ENCODE measurements at regions not wholly inside any gene's neighbourhood (a gene's known extent, or its start where the extent isn't known, plus 50 kb on each side); places are given as distances from the start of the nearest gene placed in this dataset.
"Not testable (repeated sequence)": the region's sequence is repeated elsewhere in the genome, so short reads cannot be mapped to it uniquely, and the experiment has no call there.

- no peak for DNase-seq
Measured at GRCh38 chr3:82496890-82497560, 735.6 kb upstream of the GBE1 start.

DNA sequence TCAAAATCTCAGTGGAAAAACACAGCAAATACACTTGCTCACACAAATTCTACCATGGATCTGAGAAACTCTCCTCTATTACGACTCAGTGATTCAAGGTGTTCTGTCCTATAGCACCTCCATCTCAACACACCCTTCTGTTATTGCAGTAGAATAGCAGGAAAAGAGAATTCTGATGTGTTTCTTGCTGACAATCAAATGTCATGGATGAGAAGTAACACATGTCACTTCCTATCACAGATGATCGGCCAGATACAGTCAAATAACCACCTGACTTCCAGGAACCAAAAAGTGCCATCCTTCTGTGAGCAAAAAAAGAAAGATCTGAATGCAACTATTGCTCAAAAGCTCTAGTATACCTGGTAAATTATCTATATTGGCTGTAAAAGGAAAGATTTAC lies 734.2 kb upstream of the GBE1 start:
- DNase-seq = no peak

DNA sequence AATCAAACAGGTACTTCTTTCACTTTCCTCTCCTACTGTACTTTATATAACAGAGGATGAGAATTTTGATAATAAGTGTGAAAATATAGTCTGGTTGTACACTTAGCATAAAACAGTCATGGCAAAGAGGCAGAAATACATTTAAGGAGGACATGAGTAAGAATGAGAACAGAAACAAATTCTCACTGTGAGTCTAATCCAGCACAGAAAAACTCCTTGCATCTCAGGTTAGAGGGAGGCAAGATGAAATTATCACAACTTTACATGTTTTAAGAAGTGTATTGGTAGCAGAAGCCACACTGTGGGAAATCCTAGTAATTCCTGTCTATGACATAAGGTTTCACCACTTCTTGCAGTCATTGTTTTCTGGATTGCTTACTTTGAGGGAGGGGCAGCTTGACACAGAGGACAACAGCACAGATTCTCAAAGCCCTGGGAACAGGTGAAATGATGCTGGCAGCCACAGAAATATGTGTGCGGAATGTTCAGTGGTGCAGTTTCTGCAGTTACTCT lies 733.6 kb upstream of the GBE1 start:
- DNase-seq = no peak

GRCh38 chr3:82493858-82494257 lies 732.4 kb upstream of the GBE1 start:
- no peak for DNase-seq

GRCh38 chr3:82475306-82475705 lies 713.9 kb upstream of the GBE1 start:
- DNase-seq = no peak

- no peak for DNase-seq
Measured at GRCh38 chr3:82474711-82475110, 713.3 kb upstream of the GBE1 start.

DNA sequence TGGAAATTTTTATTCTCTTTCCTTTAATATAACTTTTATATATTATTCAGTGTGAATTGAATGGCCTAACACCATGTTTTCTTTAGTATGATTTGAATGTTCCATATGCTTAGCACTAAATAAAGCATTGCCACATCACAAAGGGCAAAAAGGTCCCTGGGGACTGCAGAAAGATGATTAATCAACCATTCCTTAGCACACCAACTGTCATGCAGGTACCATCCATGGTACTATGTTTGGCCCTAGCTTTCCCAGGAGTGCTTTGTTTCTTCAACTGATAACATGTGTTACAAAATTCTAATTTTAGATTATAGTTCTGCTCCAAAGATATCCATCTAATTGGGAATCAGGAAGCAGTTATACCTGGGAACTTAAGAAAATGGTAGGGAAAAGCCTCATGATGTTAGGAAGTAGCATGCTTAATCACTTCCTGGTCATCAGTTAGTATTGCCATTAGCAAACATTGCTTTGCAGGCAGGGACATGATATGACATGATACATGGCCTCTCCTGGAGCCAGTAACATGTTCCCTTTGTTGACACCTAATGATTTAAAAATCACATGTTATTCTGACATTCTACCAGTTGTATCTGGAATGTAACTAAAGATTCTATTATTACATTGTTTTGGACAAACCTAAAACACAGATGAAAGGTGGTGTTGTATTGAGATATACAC lies 712.6 kb upstream of the GBE1 start:
- DNase-seq = no peak

- no peak for DNase-seq
Measured at GRCh38 chr3:82467051-82467450, 705.6 kb upstream of the GBE1 start.

- no peak for DNase-seq
Measured at GRCh38 chr3:82462977-82463376, 701.5 kb upstream of the GBE1 start.

DNA sequence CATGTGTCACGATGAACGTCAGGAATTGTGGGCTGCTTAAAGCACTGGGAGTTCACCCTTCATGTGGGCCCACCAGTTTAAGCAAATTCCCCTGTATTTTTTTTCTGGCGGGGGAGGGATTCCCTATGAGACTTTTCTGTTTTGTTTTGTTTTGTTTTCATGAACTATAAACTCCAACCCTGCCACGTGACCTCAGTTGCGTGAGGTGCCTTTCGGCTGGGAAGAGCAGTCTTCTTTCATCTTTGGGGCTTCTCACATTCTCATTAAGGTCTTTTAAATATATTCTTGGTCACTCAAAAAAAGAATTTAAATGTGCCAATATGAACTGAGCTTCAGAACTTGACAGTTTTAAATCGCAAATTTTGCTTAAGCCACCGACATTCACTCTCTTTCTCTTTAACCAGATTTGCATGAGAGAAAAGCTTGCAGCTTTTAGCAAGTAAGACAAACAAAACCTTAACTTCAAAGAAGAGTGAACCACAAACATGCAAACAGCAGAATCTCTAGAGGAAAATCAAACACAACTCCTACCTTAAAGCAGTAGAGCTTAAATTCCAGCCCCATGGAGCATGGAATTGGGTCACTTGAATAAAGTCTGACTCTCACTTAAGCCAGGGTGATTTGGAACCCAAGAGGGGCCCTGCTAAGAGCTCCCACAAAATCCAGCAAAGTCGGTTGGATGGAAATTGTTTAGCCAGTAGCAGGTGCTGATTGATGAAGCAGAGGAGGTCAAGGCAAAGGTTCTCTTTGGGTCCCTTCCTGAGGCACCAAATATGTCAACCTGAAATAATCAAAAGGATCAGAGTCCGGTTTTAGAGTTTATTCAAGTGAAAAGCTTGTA lies 699.8 kb upstream of the GBE1 start:
- DNase-seq = no peak

GRCh38 chr3:82448320-82448719 lies 686.9 kb upstream of the GBE1 start:
- no peak for DNase-seq

- not testable (repeated sequence) for DNase-seq
Measured at GRCh38 chr3:82428821-82429220, 667.4 kb upstream of the GBE1 start.

- no peak for DNase-seq
Measured at GRCh38 chr3:82424031-82424339, 662.5 kb upstream of the GBE1 start.

- no peak for DNase-seq
Measured at GRCh38 chr3:82423268-82424030, 662.0 kb upstream of the GBE1 start.

- no peak for DNase-seq
Measured at GRCh38 chr3:82416830-82417229, 655.4 kb upstream of the GBE1 start.

- DNase-seq = no peak
Measured at GRCh38 chr3:82416349-82416748, 654.9 kb upstream of the GBE1 start.

DNA sequence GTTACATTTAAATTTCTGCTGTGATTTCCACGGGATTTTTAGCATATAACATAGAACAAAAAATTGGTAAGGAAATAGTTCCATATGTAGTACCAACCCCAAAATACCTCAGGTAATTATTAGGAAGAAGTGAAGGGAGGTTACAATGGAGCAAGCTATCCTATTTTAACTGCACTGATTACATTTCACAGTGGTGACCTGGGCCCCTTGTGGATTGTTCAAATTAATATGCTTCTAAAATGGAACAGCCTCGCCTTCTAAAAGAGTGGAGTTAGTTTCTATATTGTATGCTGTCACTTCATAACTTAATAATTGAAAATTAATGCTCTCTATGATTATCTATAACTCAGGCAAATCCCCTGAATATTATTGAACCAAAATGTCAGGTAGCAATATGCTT lies 651.7 kb upstream of the GBE1 start:
- no peak for DNase-seq

DNA sequence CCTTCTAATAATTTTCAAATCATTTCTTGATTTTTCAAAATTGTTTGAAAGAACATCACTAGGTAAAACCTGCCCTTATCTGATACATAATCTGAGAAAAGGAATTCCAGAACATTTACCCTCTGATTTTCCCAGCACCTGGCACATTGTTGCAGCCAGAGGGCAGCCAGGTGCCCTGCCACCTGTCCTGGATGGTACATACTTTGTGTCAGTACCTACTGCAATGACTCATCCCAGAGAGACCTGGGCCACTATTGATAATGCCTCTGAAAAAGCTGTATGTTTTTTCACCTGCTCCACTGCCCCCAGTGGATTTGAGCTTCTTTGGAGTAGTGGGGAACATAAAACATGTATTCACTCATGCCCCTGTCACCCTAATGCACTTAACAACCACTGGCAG lies 648.9 kb upstream of the GBE1 start:
- DNase-seq = no peak

- no peak for DNase-seq
Measured at GRCh38 chr3:82409842-82410241, 648.4 kb upstream of the GBE1 start.

- no peak for DNase-seq
Measured at GRCh38 chr3:82392203-82392775, 630.8 kb upstream of the GBE1 start.

DNA sequence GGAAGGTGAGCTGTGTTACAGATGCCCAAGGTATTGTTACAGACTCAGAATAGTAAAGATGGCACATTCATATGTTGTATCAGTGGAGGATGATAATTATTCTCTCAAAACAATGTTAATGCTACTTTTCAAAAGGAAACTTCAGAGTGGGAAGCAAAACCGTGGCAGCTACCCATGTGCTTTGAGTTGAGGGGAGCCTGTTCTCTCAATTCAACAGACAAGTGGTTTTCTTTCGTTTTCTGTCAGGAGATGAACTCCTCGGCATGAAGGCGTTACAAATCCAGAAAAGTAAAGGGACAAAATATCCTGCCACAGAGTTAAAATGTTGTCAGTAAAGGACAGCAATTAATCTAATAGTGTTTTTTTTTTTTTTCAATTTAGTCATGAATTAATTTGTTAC lies 629.4 kb upstream of the GBE1 start:
- DNase-seq = no peak

DNA sequence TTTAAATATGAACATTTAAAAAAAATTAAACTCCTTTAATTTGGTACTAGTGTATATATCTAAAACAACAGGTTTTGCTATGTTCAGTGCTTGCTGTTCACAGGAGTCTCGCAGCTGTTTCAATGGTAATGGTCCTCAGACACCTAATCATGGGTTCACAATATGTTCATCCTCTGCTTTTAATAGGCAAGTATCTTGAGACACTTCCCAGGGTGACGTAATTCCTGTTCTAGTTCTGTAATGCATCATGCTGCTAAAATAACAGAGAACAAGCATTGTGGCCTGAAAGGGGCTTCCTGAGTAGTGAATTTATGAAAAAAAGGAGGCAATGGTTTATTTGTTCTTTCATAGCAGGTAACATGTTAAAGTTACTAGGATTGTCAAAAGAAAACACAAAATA lies 625.2 kb upstream of the GBE1 start:
- DNase-seq = no peak

DNA sequence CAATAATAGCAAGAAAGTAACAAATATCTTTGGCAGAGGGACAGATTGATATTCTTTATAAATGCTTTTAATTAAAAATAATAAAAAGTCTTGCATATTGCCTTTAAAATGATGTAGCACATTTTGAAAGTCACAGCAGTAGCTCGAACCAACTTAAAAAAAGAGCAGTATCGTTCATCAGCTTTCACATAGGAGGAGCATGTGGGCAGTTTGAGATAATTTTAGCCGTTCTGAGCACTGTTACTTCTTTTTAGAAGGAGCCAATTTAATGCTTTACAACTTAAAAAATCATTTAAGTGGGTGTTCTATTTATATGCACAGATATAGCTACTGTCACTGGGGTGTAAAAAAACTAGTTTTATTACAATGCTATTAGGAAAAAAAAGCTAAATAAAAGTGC lies 622.7 kb upstream of the GBE1 start:
- DNase-seq = no peak
